Tibial artery (tissue), 4 donors: ENCODE measurements at regions not wholly inside any gene's neighbourhood (a gene's known extent, or its start where the extent isn't known, plus 50 kb on each side); places are given as distances from the start of the nearest gene placed in this dataset.

ENCODE experiments used
- DNase-seq, 2 donors: peaks; one replicate each; pipeline ENCODE4 v3.0.0-alpha.2; 2019
- H3K27ac ChIP-seq, 2 donors: fragments of 200-600 bp; sonication (generic) in 1 of 2; 1 replicate in 1 of 2; 2 replicates in 1 of 2; pipeline ENCODE4 v1.5.1; 2018 to 2019; ENCODE audit warnings: mild to moderate bottlenecking in 1 of 2
- H3K27me3 ChIP-seq, 2 donors: fragments of 200-600 bp; sonication (generic) in 1 of 2; one replicate each; pipeline versions ENCODE4 v1.5.1 to v1.6.0; 2016 to 2019
- H3K36me3 ChIP-seq, 3 donors: fragments of 200-600 bp; sonication (generic) in 2 of 3; one replicate each; pipeline ENCODE4 v1.5.1; 2016 to 2019; ENCODE audit warnings: mild to moderate bottlenecking in 2 of 3
- H3K4me1 ChIP-seq, 4 donors: fragments of 200-600 bp; sonication (generic) in 2 of 4; 1 replicate in 3 of 4; 2 replicates in 1 of 4; pipeline ENCODE4 v1.5.1; 2016 to 2019
- H3K4me3 ChIP-seq, 2 donors: fragments of 200-600 bp; sonication (generic) in 1 of 2; 1 replicate in 1 of 2; 2 replicates in 1 of 2; pipeline ENCODE4 v1.5.1; 2018 to 2019; ENCODE audit warnings: mild to moderate bottlenecking in 2 of 2
- H3K9me3 ChIP-seq, 3 donors: fragments of 200-600 bp; sonication (generic) in 1 of 3; one replicate each; pipeline ENCODE4 v1.5.1; 2016 to 2019
- CTCF ChIP-seq, 2 experiments: fragments of 200-600 bp in 1 of 2; fragments of 450-650 bp in 1 of 2; IDR thresholded peaks; one replicate each; pipeline ENCODE4 v1.5.1; 2017 to 2019; ENCODE audit warnings: antibody characterized with exemption in 2 of 2, mild to moderate bottlenecking in 1 of 2, moderate library complexity in 1 of 2
- intact Hi-C: fragments of 100-400 bp; cut with DNase I; formaldehyde crosslinking; loops from one replicate; pipeline ENCODE4 v1.15.0; 2023; ENCODE audit warnings: low total_unique reads

DNA sequence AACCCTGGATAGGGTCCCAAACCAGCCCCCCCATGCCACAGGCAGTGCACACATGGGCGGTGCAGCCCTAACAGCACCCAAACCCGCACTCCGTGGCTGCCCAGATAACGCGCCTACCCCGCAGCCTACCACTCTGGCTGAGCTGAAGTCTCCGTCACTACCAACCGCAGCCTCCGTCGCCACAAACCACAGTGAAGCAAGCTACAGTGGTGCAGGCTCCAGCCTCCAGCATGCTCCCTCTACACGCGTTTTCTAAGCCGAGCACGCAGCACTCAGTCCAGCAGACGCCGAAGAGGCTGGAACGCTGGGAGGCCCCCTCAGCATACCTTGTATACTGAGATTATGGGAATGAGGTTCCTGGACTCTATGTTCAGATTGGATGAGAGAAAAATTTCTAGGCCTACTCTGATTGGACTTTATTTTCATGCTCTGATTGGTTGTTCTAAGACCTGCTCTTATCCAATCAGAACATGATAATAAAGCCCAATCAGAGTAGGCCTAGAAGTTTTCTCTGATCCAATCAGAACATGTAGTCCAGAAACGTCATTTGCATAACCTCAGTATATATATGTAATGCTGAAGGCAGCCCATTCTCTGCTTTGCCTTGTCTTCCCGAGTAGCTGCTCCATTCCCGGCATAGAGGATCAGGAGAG, 56.7 kb upstream of the C1QTNF9B start:
- intact Hi-C loops, result no loop called here
- TF ChIP-seq CTCF (IDR thresholded peaks at IDR 0.05), result no peak
- H3K36me3 ChIP-seq, result no peaks in the 10 kb centered on the region
- DNase-seq, result no peak
- no peak overlapping the region for H3K4me3 ChIP-seq
- no peaks in the 10 kb centered on the region for H3K9me3 ChIP-seq
- H3K4me1 ChIP-seq, result no peaks in the 10 kb centered on the region
- peaks cover 0 to 17% of the 10 kb centered on the region in 2 donors for H3K27me3 ChIP-seq
- H3K27ac ChIP-seq, result no peak overlapping the region

- intact Hi-C loops, result no loop called here
- H3K27ac ChIP-seq, result no peak overlapping the region
- no peak for DNase-seq
- no peaks in the 10 kb centered on the region for H3K4me1 ChIP-seq
- no peaks in the 10 kb centered on the region for H3K36me3 ChIP-seq
- no peak for TF ChIP-seq CTCF (IDR thresholded peaks at IDR 0.05)
- H3K27me3 ChIP-seq, result peaks cover 0 to 12% of the 10 kb centered on the region in 2 donors
- no peaks in the 10 kb centered on the region for H3K9me3 ChIP-seq
- H3K4me3 ChIP-seq, result no peak overlapping the region
Observed at GRCh38 chr13:23955064-23955463, 57.8 kb upstream of the C1QTNF9B start.

- Histone ChIP-seq H3K36me3 (no peaks in the 10 kb centered on the region), H3K27me3 (peaks cover 0 to 12% of the 10 kb centered on the region in 2 donors), H3K4me1 (no peaks in the 10 kb centered on the region), H3K9me3 (no peaks in the 10 kb centered on the region), H3K27ac (no peak overlapping the region), H3K4me3 (no peak overlapping the region)
- TF ChIP-seq CTCF (IDR thresholded peaks at IDR 0.05), result no peak
- no peak for DNase-seq
- intact Hi-C loops, result no loop called here
Observed at GRCh38 chr13:23956106-23956505, 58.8 kb upstream of the C1QTNF9B start.

GRCh38 chr13:23957981-23958380, 60.7 kb upstream of the C1QTNF9B start:
- Histone ChIP-seq H3K27ac (no peak overlapping the region), H3K36me3 (no peaks in the 10 kb centered on the region), H3K9me3 (no peaks in the 10 kb centered on the region), H3K27me3 (peaks cover 0 to 10% of the 10 kb centered on the region in 2 donors), H3K4me3 (no peak overlapping the region), H3K4me1 (no peaks in the 10 kb centered on the region)
- no peak for DNase-seq
- intact Hi-C loops, result no loop called here
- no peak for TF ChIP-seq CTCF (IDR thresholded peaks at IDR 0.05)

DNA sequence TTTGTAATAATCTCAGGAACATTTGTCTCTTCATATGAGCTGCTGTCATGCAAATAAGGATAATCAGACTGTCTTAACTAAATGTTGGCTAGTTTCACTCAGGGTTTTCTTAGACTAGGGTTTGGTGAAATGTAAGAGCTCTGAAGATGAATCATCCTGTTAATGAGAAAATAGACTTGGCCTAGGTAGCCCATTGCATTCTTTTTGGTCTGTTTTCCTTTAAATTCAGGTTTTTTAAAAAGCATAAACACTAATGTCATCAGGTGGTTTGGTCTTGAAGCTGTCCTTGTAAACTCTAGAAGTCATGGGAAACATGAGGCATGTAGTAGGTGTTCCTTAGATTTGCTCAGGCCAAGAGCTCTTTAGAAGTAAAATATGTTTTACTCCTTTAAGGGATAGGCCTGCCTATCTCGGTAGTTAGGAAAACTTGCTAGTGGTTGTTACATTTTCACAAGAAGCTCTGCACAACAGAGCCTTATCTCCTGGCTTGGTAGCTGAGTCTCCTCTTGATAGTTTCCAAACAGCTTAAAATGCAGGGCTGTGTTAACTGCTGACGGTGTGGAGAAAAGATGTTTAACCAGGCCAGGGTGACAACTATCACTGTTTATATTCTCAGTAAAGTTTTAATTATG, 62.0 kb upstream of the C1QTNF9B start:
- Histone ChIP-seq H3K4me1 (no peaks in the 10 kb centered on the region), H3K36me3 (no peaks in the 10 kb centered on the region), H3K27ac (no peak overlapping the region), H3K27me3 (no peaks in the 10 kb centered on the region), H3K9me3 (no peaks in the 10 kb centered on the region), H3K4me3 (no peak overlapping the region)
- DNase-seq, result no peak
- no peak for TF ChIP-seq CTCF (IDR thresholded peaks at IDR 0.05)
- intact Hi-C loops, result no loop called here
